ENCODE measurements at regions not wholly inside any gene's neighbourhood (a gene's known extent, or its start where the extent isn't known, plus 50 kb on each side); places are given as distances from the start of the nearest gene placed in this dataset.

GRCh38 chr12:19951664-19952063 is 416.7 kb upstream of the PDE3A start:
- TF ChIP-seq, protein P1, sequence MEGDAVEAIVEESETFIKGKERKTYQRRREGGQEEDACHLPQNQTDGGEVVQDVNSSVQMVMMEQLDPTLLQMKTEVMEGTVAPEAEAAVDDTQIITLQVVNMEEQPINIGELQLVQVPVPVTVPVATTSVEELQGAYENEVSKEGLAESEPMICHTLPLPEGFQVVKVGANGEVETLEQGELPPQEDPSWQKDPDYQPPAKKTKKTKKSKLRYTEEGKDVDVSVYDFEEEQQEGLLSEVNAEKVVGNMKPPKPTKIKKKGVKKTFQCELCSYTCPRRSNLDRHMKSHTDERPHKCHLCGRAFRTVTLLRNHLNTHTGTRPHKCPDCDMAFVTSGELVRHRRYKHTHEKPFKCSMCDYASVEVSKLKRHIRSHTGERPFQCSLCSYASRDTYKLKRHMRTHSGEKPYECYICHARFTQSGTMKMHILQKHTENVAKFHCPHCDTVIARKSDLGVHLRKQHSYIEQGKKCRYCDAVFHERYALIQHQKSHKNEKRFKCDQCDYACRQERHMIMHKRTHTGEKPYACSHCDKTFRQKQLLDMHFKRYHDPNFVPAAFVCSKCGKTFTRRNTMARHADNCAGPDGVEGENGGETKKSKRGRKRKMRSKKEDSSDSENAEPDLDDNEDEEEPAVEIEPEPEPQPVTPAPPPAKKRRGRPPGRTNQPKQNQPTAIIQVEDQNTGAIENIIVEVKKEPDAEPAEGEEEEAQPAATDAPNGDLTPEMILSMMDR (IDR thresholded peaks at IDR 0.05): no peak
- TF ChIP-seq POLR2A (IDR thresholded peaks at IDR 0.05) (no peak), POLR2AphosphoS5 (IDR thresholded peaks at IDR 0.05) (no peak)

Measured in suprapubic skin (tissue), 4 donors.